H54 (cell line): ENCODE measurements at regions not wholly inside any gene's neighbourhood (a gene's known extent, or its start where the extent isn't known, plus 50 kb on each side); places are given as distances from the start of the nearest gene placed in this dataset.

Experiments used
- DNase-seq: peaks from one replicate; pipeline ENCODE4 v3.0.0; 2011; ENCODE audit warnings: low spot score, mixed read lengths; ENCODE audit not compliant: insufficient read length
- FAIRE-seq: peaks from 3 replicates; lab custom pipeline; 2011; peaks lifted over from hg19 to GRCh38; lab: Jason Lieb, UNC
- POLR2A ChIP-seq: IDR thresholded peaks from 2 replicates; pipeline ENCODE4 v1.6.1; 2011; ENCODE audit warnings: low read depth, mild to moderate bottlenecking, low read length

GRCh38 chr20:52794853-52795252, 177.3 kb upstream of the TSHZ2 start:
- FAIRE-seq (no peak), DNase-seq (no peak)
- no peak for TF ChIP-seq POLR2A

DNA sequence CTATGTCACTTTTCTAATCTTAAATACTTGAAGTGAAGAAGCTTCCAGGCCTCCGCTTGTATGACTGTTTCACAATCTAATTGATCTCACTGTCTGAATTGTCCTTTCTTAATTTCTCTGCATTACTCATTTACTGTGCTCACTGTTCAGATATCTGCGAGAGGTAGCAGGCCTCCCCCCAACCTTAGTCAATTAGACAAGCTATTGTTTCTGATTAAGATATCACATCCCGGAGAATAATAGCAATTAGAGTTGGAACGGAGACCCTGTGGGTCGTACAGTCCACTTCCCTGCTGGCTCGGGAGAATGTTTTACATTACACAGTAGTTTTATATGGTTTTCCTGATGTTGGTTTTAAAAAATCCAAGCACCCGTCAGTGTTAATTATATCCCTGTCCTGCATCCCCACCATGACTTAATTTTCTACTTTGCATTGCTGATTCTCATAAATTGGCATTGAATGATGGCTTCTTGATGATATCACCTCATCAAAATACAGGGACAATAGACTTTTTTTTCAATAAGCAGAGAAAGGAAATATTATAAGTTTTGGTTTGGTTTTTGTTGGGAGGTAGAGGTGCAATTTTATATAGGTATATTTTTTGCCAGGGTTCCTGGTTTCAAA, 178.7 kb upstream of the TSHZ2 start:
- FAIRE-seq (no peak), DNase-seq (no peak)
- no peak for TF ChIP-seq POLR2A

- no peak for TF ChIP-seq POLR2A
- FAIRE-seq, result no peak
- no peak for DNase-seq
Measured at GRCh38 chr20:52791091-52791490, 181.1 kb upstream of the TSHZ2 start.

- no peak for FAIRE-seq
Measured at GRCh38 chr20:52789716-52790115, 182.4 kb upstream of the TSHZ2 start.

GRCh38 chr20:52787962-52788361, 184.2 kb upstream of the TSHZ2 start:
- no peak for DNase-seq
- FAIRE-seq, result no peak
- no peak for TF ChIP-seq POLR2A

More at GRCh38 chr20:52789716-52790115, 182.4 kb upstream of the TSHZ2 start:
- no peak for DNase-seq
- TF ChIP-seq POLR2A, result no peak

GRCh38 chr20:52787216-52787615, 184.9 kb upstream of the TSHZ2 start:
- no peak for TF ChIP-seq POLR2A
- no peak for DNase-seq
- FAIRE-seq, result no peak

- no peak for TF ChIP-seq POLR2A
- no peak for FAIRE-seq
- DNase-seq, result no peak
Measured at GRCh38 chr20:52785679-52786078, 186.5 kb upstream of the TSHZ2 start.

GRCh38 chr20:52783769-52784168, 188.4 kb upstream of the TSHZ2 start:
- FAIRE-seq, result no peak
- DNase-seq, result no peak

DNA sequence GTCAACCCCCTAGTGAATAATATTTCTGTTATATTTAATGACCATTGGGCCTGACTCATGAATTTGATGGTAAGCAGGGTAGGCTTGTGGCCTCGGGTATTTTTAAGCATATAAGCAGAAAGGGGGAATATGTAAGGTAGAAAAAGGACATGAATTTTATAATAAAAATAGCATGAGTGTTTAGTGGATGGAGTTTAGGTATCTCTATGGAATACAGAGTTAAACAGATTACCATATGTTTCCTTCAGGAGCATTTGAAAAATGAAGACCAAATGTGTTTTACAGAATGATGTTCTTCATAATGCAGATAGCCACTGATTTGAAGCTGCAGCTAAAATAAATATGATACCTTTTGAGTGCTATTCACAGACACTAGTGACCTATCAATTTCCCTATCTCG, 191.7 kb upstream of the TSHZ2 start:
- no peak for TF ChIP-seq POLR2A
- DNase-seq, result no peak
- no peak for FAIRE-seq

More at GRCh38 chr20:52783769-52784168, 188.4 kb upstream of the TSHZ2 start:
- no peak for TF ChIP-seq POLR2A

DNA sequence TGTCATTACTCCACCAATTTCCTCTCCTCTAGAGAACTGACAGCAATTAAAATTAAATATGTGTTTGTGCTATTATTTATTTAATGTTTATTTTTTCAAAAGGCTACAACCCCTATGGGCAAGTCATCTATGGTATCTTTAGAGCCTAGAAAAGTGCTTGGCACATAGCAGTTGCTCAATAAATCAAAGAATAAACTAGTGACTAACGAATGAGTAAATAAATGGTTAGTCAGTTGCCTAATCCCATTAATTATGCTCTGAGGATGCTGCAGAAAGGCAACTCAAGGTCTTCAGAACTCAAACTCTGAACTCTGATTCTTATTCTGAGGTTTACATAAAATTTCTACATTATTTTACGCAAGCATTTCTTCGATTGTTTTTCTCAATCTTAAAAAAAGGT, 193.0 kb upstream of the TSHZ2 start:
- no peak for DNase-seq
- TF ChIP-seq POLR2A, result no peak
- no peak for FAIRE-seq

- TF ChIP-seq POLR2A, result no peak
- DNase-seq (no peak), FAIRE-seq (no peak)
Measured at GRCh38 chr20:52777171-52777570, 195.0 kb upstream of the TSHZ2 start.

DNA sequence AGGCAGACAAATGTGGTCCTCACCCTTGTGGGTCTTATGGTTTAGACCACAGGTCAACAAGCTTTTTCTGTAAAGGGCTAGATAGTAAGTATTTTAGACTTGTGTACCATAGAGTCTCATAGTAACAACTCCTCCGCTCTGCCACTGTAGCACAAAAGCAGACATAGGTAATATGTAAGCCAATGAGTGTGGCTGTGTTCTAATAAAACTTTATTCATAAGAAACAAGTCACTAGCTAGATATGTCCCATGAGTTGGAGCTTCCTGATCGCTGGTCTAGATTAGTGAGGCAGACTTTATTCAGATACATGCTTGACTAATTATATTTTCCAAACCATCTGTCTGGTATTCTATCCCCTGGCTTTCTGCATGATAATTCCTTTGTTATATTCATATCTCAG, 196.4 kb upstream of the TSHZ2 start:
- TF ChIP-seq POLR2A, result no peak
- FAIRE-seq, result no peak
- no peak for DNase-seq

DNA sequence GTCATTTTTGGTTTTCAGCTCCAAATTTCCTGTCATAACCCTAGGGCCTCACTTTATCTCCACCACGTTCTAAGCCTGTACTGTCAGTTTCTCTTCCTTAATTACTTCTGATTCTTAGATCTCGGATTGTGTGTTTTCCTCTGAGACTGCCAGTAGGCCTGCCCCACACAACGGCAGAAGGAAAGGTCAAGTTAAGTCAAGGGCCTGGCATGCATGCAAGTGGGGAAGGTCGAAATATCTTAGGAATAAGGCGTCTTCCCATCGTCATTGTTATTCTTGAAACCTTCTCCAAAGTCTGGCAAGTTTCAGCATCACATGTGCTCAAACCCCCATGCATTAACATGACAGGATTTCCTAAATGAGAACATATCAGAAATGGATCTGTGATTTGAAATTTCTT, 203.5 kb upstream of the TSHZ2 start:
- FAIRE-seq (no peak), DNase-seq (no peak)
- TF ChIP-seq POLR2A, result no peak

GRCh38 chr20:52766645-52767435, 205.3 kb upstream of the TSHZ2 start:
- DNase-seq (no peak), FAIRE-seq (no peak)
- TF ChIP-seq POLR2A, result no peak
